ENCODE measurements at regions not wholly inside any gene's neighbourhood (a gene's known extent, or its start where the extent isn't known, plus 50 kb on each side); places are given as distances from the start of the nearest gene placed in this dataset.
"Not testable (repeated sequence)": the region's sequence is repeated elsewhere in the genome, so short reads cannot be mapped to it uniquely, and the experiment has no call there.

DNA sequence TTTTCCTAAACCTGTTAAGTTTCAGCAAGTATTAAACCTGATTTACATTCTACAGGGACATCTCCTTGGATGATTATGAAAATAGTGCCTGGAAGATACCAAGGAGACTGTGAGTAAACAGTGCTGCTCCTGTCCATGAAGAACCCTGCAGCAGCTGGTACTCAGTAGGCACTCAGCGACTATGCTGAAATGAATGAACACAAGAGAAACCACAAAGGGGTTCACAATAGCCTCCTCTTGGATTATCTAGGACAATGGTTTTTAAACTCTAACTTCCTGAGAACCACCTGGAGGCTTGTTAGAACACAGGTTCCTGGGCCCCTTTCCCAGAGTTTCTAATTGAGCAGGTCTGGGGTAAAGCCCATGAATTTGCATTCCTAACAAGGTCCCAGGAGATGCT is 488.4 kb upstream of the UBE2E2 start:
- no peak for DNase-seq

- no peak for DNase-seq
Measured at GRCh38 chr3:22720596-22720995, 482.5 kb upstream of the UBE2E2 start.

DNA sequence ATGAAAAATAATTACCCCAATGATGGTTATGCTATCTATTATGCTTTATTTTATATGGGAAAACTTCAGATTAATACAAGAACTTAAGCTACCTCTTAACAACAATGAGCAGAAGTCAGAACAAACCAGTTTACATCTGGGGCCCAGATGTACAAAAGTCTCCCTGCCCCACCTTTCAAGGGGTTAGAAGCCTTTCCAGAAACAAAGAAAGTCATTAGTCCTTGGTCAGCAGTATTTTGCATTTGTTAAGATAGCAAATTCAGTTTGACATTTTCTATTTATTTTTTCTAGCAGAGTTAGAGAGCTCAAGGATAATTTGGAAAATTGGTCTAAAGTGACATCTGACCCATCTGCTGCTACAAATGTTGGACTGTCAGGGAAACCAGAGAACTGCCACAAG is 478.7 kb upstream of the UBE2E2 start:
- DNase-seq = no peak

GRCh38 chr3:22728406-22728805 is 474.7 kb upstream of the UBE2E2 start:
- no peak for DNase-seq

DNA sequence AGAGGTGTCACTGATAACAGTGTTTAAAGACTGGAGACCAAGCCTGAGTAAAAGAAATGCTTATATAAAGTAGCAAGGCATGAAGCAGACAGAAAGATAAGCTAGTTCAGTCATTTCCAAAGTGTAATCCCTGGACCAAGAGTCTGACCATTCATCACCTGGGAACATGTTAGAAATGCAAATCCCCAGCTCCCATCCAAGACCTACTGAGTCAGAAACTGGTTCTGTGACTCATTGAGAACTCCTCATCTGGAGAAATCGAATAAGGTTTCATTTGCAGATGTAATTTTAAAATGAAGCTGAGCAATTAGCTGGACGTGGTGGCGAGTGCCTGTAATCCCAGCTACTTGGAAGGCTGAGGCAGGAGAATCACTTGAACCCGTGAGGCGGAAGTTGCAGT is 473.9 kb upstream of the UBE2E2 start:
- DNase-seq = no peak

DNA sequence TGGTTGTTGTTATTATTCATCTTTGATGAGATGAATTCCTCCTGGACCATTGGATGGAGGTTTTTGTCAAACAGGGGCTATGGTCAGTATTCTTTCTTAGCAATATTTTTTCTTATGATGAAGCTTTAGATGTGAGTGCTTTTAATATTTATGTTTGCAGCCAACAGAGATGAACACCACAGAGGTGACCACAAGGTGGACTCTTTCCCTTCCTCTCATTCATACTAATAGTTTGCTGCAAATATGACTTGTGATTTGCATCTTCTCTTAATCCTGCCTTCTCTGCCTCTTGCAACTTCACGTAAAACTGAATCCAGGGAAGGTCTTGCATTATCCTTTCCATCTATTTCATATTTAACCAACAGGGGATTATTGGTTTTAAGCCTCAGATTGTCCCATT is 473.1 kb upstream of the UBE2E2 start:
- DNase-seq = no peak

DNA sequence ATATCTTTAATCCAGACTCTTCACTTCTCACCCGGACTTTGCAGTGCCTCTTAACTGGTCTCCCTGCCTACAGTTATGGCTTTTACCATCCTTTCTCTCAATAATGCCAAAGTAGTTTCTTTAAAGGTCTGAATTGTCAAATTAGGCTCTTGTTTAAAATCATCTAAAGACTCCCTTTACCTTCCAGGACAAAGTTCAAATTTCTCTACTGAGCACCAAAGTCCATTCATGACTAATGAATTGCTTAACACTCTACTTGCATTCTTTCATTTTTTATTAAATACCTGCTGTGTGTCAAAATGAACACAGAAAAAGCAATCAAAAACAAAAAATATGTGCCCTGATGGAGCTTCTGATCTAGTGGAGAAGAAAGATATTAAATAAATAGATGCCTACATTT is 472.4 kb upstream of the UBE2E2 start:
- DNase-seq = no peak

GRCh38 chr3:22731901-22732300 is 471.2 kb upstream of the UBE2E2 start:
- no peak for DNase-seq

GRCh38 chr3:22732641-22733040 is 470.5 kb upstream of the UBE2E2 start:
- DNase-seq = no peak

DNA sequence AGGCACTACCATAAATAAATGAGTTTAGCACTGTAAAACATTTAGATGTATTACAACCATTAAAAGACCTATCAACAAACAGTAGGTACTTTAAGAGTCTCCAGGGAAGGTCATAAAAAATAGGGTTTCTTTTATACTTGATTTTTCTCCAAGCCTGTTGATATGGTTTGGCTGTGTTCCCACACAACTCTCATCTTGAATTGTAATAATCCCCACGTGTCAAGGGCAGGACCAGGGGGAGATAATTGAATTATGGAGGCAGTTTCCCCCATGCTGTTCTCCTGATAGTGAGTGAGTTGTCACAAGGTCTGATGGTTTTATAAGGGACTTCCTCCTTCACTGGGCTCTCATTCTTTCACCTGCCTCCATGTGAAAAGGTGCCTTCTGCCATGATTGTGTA is 468.9 kb upstream of the UBE2E2 start:
- no peak for DNase-seq

DNA sequence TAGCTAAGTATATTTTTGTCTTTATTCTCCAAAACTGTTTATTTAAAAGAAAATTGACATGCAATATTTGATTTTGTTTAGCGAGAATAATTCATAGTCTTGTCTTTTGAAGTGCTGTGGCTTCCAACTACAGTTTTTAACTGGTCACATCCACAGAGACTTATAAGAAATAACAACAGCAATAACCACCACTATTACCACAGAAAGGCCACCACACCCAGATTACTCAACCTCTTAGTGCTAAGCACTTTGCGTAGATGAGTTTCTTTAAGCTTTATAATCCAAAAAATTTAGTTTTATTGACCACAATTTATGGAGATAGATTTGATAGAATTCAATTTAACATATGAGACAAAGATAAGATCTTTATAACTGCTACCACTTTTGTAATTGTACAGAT is 468.4 kb upstream of the UBE2E2 start:
- no peak for DNase-seq

- DNase-seq = no peak
Measured at GRCh38 chr3:22735373-22735772, 467.8 kb upstream of the UBE2E2 start.

DNA sequence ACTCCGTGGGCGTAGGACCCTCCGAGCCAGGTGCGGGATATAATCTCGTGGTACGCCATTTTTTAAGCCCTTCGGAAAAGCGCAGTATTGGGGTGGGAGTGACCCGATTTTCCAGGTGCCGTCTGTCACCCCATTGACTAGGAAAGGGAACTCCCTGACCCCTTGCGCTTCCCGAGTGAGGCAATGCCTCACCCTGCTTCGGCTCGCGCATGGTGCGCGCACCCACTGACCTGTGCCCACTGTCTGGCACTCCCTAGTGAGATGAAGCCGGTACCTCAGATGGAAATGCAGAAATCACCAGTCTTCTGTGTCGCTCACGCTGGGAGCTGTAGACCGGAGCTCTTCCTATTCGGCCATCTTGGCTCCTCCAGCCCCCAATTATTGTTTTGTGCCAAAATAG is 459.7 kb upstream of the UBE2E2 start:
- DNase-seq = not testable (repeated sequence)

DNA sequence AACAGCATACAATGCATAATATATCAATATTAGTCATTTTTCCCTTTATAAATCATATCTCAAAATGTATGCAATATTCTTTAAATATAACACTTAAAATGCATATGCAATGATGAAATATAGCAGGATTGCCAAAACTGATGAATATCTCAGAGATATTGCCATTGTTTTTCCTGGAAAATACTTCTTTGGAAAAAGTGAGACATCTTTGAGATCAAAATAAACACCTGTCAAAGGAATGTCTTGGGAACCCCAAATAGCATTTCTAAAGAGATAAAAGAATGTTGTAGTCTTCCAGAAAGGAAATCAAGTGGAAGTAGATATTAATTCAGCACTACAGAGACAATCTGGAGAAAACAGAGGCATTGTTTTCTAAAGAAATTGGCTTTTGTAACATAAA is 457.8 kb upstream of the UBE2E2 start:
- DNase-seq = no peak

DNA sequence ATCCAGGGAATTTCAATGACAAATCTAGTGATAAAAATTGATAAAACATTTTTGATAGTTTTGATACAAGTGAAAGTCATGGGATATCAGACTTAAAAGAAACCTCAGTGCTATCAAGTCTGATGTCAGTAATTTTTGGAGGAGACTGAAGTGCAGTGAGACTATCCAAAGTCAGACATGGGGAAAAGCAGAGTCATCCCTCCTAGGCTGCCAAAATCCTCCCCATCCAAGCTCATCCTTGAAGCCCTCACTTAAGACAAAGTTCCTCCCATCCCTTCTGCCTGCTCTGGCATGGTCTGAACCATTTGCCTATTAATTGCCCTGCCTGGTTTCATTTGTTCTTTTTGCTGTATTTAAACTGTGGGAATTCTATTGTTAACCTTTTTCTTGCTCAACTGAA is 456.9 kb upstream of the UBE2E2 start:
- no peak for DNase-seq

DNA sequence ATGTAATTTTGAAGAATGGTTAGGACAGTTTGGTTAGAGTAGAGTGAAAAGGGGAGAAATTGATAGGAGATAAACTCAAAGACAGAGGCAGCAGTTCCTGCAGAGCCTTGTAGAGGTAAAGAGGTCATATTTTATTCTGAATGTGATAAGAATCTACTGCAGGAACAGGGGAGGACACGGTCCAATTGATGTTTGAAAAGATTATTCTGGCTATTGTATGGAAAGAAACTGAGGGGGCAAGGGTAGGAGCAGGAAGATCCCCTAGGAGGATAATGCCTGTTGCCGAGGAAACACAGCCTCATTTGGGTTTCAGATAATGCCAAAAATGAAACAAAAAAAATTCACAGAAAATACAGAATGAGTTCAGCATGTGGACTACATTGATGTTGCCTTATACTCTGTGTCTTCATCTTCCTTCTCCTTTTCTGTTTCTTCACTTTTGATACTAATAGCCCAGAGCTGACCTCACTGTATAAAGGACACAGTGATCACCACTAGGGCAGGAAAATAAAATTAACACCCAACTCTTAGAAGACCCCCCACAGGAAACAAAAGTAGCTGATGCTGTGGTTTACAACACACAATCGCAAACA is 454.6 kb upstream of the UBE2E2 start:
- no peak for DNase-seq

- no peak for DNase-seq
Measured at GRCh38 chr3:22759636-22760310, 443.4 kb upstream of the UBE2E2 start.

DNA sequence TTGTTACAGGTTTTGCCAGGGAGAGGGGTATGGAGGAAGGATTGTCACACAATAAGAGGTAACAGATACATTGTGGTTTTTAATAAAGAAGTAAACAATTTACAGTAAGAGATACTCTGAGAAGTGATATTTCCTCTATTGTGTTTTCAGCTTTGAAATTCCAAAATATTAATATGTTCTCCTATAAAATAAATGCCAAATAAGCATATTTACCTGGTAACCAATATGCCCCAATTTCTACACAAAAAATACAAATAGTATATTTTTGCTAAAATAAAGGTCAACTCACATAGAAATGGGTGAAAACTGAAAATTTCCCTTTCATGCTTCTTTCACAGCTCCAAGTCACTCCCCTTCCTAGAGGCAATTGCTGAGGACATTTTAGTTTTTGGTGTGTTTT is 437.4 kb upstream of the UBE2E2 start:
- no peak for DNase-seq

DNA sequence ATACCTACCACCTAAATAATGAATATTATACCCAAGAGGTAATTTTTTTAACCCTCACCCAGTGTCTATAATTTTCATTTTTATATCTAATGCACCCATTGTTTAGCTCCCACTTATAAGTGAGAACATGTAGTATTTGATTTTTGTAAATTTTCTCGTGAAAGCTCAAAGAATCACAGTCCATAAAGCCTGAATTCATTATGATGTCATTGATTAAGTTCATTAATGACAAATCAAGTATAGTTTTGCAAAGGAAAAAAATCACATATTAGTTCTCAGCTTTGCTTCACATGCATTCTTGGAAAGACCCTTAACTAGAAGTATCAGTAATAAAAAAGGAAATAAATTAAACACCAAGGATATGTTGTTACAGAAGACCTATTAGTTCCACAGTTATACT is 425.3 kb upstream of the UBE2E2 start:
- DNase-seq = no peak

GRCh38 chr3:22779737-22780136 is 423.4 kb upstream of the UBE2E2 start:
- DNase-seq = no peak

DNA sequence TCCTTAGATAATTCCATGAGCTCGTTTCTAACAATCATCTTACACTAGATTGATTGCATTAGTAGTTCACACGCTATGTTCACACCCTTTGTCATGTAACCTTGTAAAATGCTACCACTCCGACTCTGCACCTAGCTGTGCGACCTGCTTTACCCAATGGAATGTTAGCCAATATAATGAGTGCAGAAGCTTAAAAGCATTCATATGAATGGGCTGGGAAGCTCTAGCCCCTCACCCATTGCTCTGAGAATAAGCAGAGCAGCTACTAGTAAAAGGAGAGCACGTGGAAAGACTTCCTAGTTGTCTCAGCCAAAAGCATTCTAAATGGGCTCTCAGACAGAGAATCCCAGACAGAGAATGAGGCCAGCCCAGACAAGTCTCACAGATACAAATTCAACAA is 410.6 kb upstream of the UBE2E2 start:
- no peak for DNase-seq

GRCh38 chr3:22795917-22796316 is 407.2 kb upstream of the UBE2E2 start:
- no peak for DNase-seq

DNA sequence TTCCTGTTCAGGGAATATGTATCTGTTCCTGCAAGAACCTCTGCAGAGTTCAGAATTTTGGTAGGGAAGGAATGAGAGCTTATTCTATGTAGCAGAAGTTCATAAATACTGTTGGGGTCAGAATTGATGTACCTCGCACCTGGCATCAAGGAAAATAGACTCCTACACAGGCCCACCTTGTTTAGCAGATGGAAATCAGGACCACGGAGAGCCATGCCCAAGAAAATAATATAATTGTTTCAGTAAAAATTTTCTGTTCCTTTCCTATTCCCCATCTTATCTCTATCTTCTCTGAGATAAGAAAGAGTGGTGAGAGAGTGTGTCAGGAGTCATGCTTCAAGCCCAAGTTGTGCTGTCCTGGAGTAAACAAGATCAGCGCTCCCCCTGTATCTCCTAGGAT is 404.7 kb upstream of the UBE2E2 start:
- no peak for DNase-seq

DNA sequence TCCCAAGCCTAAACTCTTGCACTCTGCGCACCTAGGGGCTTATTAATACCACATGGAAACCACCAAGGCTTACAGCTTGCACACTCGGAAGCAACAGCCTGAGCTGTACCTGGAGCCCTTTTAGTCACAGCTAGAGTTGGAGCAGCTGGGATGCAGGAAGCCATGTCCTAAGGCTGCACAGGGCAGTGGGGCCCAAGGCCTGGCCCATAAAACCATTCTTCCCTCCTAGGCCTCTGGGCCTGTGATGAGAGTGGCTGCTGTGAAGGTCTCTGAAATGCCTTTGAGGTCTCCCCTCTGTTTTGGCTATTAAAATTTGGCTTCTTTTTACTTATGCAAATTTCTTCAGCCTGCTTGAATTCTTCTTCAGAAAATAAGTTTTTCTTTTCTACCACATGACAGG is 383.9 kb upstream of the UBE2E2 start:
- DNase-seq = no peak

DNA sequence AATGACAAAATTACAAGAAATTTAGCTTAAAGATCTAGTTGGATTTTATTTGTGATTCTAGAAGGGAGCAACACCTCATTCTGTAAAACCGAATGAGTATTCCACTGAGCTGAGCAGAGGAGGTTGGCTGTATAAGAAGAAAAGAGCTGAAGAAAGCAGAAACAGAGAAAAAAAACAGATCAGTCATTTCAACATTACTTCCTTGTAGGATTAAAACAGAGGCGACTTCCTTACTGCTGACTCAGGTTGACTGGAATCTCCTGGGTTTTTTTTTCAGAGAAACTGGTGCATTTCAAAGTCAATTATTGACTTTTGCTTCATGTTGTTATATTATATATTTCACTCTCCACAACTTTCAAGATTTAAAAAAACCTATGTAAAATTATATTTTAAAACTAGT is 368.1 kb upstream of the UBE2E2 start:
- no peak for DNase-seq
